Fibroblast of upper back skin (primary cell): ENCODE measurements at regions not wholly inside any gene's neighbourhood (a gene's known extent, or its start where the extent isn't known, plus 50 kb on each side); places are given as distances from the start of the nearest gene placed in this dataset.
A peak's percentile ranks its signal among the peaks of the same experiment; 100 is the strongest.

Experiments
- DNase-seq: peaks from one replicate; pipeline ENCODE4 v3.0.0-alpha.2; 2013

- no peak for DNase-seq
These were observed 92.0 kb upstream of the TMEM26 start for GRCh38 chr10:61545170-61545569.

GRCh38 chr10:61543831-61544230 is 90.7 kb upstream of the TMEM26 start:
- no peak for DNase-seq

GRCh38 chr10:61542596-61542995 is 89.4 kb upstream of the TMEM26 start:
- no peak for DNase-seq

DNA sequence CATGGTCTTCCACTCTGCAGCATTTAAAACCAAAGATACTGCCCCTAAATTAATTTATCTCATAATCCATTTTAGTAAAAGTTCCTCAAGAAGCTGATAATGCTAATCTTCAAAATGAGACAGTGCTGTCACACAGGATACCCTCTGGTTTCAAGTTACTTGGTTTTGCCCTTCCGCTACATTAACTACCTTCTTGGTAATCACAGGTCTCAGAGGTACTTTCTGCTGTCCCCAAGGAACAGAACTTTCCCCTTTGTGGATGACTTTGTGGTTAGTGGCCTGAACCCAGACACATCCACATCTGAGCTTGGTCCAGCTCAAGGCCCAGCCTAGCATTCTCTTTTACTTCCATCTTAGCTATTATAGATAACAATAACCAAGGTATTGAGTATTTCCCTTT is 88.8 kb upstream of the TMEM26 start:
- DNase-seq: no peak

DNA sequence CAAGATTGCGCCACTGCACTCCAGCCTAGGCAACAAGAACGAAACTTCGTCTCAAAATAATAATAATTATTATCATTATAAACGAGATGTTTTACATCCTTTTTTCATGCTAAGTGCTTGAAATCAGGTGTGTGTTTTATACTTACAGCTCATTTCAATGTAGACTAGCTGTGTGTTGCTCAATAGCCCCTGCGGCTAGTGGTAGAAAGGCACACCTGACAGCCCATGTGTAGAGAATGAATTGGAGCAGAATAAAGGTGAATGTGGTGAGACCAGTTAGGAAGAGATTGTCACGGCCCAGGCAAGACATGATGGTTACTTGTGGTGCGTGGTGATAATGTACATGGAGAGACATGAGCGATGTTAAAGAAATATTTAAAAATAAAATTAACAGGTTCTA is 86.7 kb upstream of the TMEM26 start:
- no peak for DNase-seq

GRCh38 chr10:61529208-61529607 is 76.0 kb upstream of the TMEM26 start:
- DNase-seq: peak; percentile 14

DNA sequence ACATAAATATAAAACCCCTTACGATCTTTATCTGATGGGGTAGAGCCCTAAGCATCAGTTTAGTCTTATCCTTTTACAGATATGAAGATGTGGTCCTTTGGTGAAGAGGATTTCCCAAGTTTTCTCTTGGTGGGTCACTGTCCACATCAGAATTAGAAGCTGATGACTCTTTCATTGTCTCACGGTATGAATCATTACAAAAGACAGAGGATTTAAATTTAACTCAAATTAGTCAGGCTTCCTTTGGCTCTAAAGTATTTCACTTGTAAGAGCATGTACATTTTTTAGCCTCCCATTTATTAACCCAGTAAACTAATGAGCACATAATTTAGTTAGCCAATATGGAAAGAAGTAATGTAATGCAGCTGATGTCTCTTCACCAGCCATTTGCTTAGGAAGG is 49.9 kb upstream of the TMEM26 start:
- peak; percentile 64 for DNase-seq
